Brain microvascular endothelial cell (primary cell): ENCODE measurements at regions not wholly inside any gene's neighbourhood (a gene's known extent, or its start where the extent isn't known, plus 50 kb on each side); places are given as distances from the start of the nearest gene placed in this dataset.

ENCODE experiments used
- DNase-seq: peaks from one replicate; pipeline ENCODE4 v3.0.0-alpha.2; 2020
- H3K27ac ChIP-seq: fragments of 250-450 bp; sonication (Bioruptor Pico); 2 replicates; pipeline ENCODE4 v1.5.1; 2020; ENCODE audit warnings: mild to moderate bottlenecking, moderate library complexity
- H3K27me3 ChIP-seq: fragments of 250-450 bp; sonication (Bioruptor Pico); replicated peaks from 2 replicates; pipeline ENCODE4 v1.5.1; 2020; ENCODE audit warnings: mild to moderate bottlenecking
- H3K36me3 ChIP-seq: fragments of 250-450 bp; sonication (Bioruptor Pico); replicated peaks from 2 replicates; pipeline ENCODE4 v1.5.1; 2020; ENCODE audit warnings: mild to moderate bottlenecking
- H3K4me3 ChIP-seq: 2 replicates; pipeline ENCODE4 v1.5.1; 2011; ENCODE audit warnings: low read depth, mild to moderate bottlenecking, control low read depth, low read length, moderate library complexity
- in situ Hi-C: cut with HindIII; loops from 2 replicates; pipeline ENCODE4 v1.10.0; 2017; ENCODE audit warnings: low sequenced_read_pairs, low pct_ligation_motif_present
- TF ChIP-seq, protein P1 (sequence below): IDR thresholded peaks from 2 replicates; pipeline ENCODE4 v1.5.1; 2011; ENCODE audit warnings: low read depth, mild to moderate bottlenecking, moderate library complexity, low read length, control low read depth, inconsistent platforms; ENCODE audit errors: missing control alignments

DNA sequence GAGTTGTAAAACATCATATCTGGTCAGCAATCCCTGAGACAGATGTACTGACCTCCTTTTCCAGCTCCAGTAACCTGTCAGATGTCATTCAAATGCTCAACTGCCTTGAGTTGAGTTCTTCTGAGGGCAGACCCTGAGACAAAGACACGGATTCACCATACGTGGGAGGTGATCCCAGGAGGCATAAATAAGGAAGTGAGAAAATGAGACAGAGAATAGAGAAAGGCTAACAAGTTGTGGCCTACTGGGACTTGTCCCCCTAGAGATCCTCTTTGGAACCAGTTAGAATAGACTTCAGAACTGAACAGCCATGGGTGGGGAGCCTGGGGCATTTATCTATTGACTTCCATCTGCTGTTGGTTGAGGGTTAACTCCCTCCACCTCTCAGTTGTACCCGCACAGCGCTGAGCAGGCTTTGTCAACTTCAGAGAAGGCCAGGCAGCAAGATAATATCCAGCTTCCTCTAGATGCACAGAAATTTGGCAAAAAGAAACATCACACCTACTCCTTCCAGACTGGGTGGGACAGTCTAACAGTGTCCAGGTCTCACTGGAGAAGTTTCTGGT lies 123.0 kb upstream of the DYNLRB2 start:
- in situ Hi-C loops: no loop called here
- TF ChIP-seq, protein P1, sequence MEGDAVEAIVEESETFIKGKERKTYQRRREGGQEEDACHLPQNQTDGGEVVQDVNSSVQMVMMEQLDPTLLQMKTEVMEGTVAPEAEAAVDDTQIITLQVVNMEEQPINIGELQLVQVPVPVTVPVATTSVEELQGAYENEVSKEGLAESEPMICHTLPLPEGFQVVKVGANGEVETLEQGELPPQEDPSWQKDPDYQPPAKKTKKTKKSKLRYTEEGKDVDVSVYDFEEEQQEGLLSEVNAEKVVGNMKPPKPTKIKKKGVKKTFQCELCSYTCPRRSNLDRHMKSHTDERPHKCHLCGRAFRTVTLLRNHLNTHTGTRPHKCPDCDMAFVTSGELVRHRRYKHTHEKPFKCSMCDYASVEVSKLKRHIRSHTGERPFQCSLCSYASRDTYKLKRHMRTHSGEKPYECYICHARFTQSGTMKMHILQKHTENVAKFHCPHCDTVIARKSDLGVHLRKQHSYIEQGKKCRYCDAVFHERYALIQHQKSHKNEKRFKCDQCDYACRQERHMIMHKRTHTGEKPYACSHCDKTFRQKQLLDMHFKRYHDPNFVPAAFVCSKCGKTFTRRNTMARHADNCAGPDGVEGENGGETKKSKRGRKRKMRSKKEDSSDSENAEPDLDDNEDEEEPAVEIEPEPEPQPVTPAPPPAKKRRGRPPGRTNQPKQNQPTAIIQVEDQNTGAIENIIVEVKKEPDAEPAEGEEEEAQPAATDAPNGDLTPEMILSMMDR: no peak
- no peak overlapping the region for H3K27ac ChIP-seq
- no peaks in the 10 kb centered on the region for H3K36me3 ChIP-seq
- H3K27me3 ChIP-seq: no peaks in the 10 kb centered on the region
- no peak for DNase-seq
- no peak overlapping the region for H3K4me3 ChIP-seq

DNA sequence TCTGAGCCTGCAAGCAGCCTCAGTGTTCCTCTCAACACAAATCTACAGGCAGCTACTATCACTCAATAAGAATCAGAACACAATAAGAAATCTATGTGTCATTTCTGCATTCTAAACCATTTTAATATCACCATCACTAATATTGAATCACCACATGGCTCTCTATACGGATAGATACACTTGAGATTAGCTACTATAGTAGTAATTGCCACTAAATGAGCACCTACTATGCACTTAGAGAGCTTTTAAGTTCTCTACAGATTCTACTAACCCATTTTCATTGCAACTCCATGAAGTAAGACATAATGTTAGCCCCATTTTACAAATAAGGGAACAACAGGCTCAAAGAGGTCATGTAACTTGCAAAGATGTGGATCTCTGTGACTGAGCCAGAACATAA lies 132.8 kb upstream of the DYNLRB2 start:
- no peak for DNase-seq
- in situ Hi-C loops: no loop called here
- TF ChIP-seq, protein P1: no peak

DNA sequence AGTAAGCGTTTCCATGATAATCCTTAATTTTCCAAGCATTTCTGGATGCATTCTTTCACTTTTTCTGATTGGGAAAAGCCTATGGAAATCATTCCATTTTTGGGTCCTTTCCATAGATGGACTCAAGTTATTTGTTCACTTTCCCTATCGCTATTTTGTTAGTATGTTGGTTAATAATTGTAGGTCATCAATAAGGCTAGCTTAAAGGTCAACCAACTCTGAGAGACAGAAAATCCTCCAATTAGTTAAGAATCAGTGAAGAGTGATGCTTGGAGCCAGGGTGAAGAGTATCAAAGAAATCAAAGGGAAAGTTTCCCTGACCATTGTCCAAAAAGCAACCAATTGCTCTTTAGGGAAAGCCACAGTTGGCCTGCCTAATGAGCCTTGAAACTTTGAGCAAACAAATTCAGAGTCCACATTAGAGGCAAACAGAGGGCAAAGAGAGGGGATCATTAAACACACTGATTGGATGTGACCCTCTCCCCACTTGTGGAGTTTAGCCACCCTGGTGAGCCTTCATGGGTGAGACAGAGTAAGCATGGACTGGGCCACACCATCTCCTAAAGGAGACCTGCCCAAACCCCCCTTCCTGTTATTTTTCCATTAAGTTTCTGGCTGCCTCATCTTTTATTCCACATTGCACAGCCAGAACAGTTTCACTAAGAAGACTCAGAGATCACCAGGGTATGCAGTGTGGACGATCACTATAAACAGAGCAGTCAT lies 133.4 kb upstream of the DYNLRB2 start:
- H3K36me3 ChIP-seq: no peaks in the 10 kb centered on the region
- in situ Hi-C loops: no loop called here
- H3K4me3 ChIP-seq: no peak overlapping the region
- DNase-seq: no peak
- TF ChIP-seq, protein P1: no peak
- no peak overlapping the region for H3K27ac ChIP-seq
- H3K27me3 ChIP-seq: no peaks in the 10 kb centered on the region

More for the DNA sequence above, 132.8 kb upstream of the DYNLRB2 start:
- no peak overlapping the region for H3K4me3 ChIP-seq
- H3K36me3 ChIP-seq: no peaks in the 10 kb centered on the region
- H3K27ac ChIP-seq: no peak overlapping the region
- H3K27me3 ChIP-seq: no peaks in the 10 kb centered on the region

DNA sequence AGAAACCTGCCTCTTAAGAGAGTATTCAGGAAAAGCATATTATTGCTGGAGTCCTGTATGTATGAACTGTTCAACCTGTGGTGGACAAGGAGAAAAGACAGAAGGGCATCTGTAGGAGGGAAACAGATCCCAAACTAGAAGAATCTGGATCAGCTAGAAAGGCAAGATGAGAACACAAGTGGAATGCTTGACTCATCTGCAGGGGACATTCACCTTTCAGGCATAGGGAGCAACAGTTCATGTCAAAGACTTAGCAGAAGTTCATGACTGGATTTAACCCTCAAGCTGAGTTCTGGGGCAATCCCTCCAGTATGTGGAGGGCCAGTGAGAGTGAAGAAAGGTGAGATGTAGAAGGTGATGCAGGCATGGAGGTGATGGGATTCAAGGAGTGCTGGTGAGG lies 135.9 kb upstream of the DYNLRB2 start:
- no peaks in the 10 kb centered on the region for H3K36me3 ChIP-seq
- no peak overlapping the region for H3K27ac ChIP-seq
- H3K27me3 ChIP-seq: no peaks in the 10 kb centered on the region
- TF ChIP-seq, protein P1: no peak
- H3K4me3 ChIP-seq: no peak overlapping the region
- no peak for DNase-seq
- in situ Hi-C loops: no loop called here

DNA sequence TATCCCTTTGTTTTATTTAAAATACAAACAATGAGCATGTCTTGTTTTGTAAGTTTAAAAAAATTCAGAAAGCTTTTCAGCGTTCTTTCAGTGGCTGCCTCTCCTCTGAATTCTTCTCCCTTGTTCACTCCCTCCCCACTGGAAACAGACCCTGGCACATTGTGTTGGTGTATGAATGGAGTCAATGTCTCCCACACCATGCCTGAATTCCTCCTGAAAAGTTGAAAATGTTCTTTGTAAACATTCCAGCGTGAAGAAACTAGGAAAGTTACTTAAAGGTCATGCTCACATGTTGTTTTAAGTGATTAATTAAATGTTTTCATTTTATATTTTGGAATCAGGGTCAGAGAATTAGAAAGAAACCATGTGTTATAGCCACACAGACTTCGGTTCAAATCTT lies 136.9 kb upstream of the DYNLRB2 start:
- in situ Hi-C loops: no loop called here
- TF ChIP-seq, protein P1: no peak

More for the DNA sequence above, 136.9 kb upstream of the DYNLRB2 start:
- no peak overlapping the region for H3K4me3 ChIP-seq
- no peaks in the 10 kb centered on the region for H3K27me3 ChIP-seq
- H3K36me3 ChIP-seq: no peaks in the 10 kb centered on the region
- no peak overlapping the region for H3K27ac ChIP-seq
- DNase-seq: no peak
